ENCODE measurements at regions not wholly inside any gene's neighbourhood (a gene's known extent, or its start where the extent isn't known, plus 50 kb on each side); places are given as distances from the start of the nearest gene placed in this dataset.

DNA sequence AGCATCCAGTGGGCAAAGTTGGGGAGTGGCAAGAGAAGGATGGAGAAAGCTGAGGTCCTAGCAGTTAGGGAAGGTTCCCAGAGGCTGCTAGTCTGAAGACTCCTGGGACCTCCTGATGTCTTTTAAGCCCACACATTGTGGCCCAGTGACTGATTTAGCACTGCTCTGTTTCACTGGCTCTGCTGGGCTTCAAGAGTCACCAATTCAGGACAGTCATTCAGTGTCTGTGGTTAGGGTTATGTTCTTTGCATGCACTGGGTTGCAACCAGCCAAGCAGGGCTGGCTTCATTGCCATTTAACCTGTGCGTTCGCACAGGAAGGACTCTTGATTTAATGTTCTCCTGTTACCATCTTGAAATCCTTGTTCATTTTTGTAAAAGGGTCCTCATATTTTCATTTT lies 199.2 kb downstream of the ICOS start:
- no peak overlapping the region for H3K4me3 Mint-ChIP-seq (ENCODE audit: unreplicated experiment)
- Histone ChIP-seq H3K4me2 (ENCODE audit: low read length) (no peak overlapping the region), H3K4me1 (ENCODE audit: insufficient read depth, low read length) (no peaks in the 10 kb centered on the region), H3K27ac (ENCODE audit: low read depth, low read length) (no peak overlapping the region), H3K9me3 (ENCODE audit: insufficient read depth, low read depth, low read length) (no peaks in the 10 kb centered on the region), H3K36me3 (ENCODE audit: insufficient read depth, low read length) (no peaks in the 10 kb centered on the region), H3K9ac (ENCODE audit: low read length) (no peak overlapping the region), H2AFZ (ENCODE audit: low read depth, low read length) (no peak overlapping the region), H3K27me3 (ENCODE audit: insufficient read depth, low read length) (peaks cover 2% of the 10 kb centered on the region), H3K4me3 (ENCODE audit: insufficient read depth, low read depth, low read length) (no peak overlapping the region), H3K79me2 (ENCODE audit: insufficient read depth, low read length) (no peaks in the 10 kb centered on the region), H4K20me1 (ENCODE audit: insufficient read depth, low read length) (no peaks in the 10 kb centered on the region)
- no peaks in the 10 kb centered on the region for H3K36me3 Mint-ChIP-seq (ENCODE audit: low read depth, unreplicated experiment)
- TF ChIP-seq, protein P1, sequence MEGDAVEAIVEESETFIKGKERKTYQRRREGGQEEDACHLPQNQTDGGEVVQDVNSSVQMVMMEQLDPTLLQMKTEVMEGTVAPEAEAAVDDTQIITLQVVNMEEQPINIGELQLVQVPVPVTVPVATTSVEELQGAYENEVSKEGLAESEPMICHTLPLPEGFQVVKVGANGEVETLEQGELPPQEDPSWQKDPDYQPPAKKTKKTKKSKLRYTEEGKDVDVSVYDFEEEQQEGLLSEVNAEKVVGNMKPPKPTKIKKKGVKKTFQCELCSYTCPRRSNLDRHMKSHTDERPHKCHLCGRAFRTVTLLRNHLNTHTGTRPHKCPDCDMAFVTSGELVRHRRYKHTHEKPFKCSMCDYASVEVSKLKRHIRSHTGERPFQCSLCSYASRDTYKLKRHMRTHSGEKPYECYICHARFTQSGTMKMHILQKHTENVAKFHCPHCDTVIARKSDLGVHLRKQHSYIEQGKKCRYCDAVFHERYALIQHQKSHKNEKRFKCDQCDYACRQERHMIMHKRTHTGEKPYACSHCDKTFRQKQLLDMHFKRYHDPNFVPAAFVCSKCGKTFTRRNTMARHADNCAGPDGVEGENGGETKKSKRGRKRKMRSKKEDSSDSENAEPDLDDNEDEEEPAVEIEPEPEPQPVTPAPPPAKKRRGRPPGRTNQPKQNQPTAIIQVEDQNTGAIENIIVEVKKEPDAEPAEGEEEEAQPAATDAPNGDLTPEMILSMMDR (IDR thresholded peaks at IDR 0.05; ENCODE audit: insufficient read depth, low read depth, low read length): no peak
- no peak for TF ChIP-seq EZH2 (IDR thresholded peaks at IDR 0.05; ENCODE audit: insufficient read depth, low read length)
- no peak overlapping the region for H3K27ac Mint-ChIP-seq (ENCODE audit: unreplicated experiment)
- DNase-seq (ENCODE audit: low read depth) (no peak), FAIRE-seq (no peak)
- peaks cover 15% of the 10 kb centered on the region for H3K27me3 Mint-ChIP-seq (ENCODE audit: low read depth, unreplicated experiment)
- H3K9me3 Mint-ChIP-seq (ENCODE audit: unreplicated experiment): peaks cover 2% of the 10 kb centered on the region
- no peaks in the 10 kb centered on the region for H3K4me1 Mint-ChIP-seq (ENCODE audit: low read depth, unreplicated experiment)

DNA sequence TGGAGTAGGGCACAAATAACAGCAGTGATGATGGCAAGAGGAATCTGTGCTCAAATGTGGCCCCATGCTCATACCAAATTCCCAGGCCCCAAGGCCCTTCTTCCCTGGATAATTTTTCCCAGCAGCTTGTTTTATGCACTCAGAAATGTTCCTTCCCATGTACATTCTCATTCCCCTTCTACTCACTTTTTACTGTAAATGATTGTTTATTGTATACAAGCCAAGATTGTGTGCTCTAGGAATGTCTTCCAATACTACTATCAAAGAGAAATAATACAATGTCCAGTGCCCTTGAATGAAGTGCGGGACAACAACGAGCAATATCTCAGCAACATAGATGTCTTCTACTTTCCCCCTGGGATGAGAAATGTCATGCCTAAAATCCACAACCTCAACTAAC lies 201.6 kb downstream of the ICOS start:
- no peak overlapping the region for H3K9ac ChIP-seq (ENCODE audit: low read length)
- Mint-ChIP-seq H3K27ac (ENCODE audit: unreplicated experiment) (no peak overlapping the region), H3K4me1 (ENCODE audit: low read depth, unreplicated experiment) (no peaks in the 10 kb centered on the region), H3K27me3 (ENCODE audit: low read depth, unreplicated experiment) (peaks cover 21% of the 10 kb centered on the region), H3K4me3 (ENCODE audit: unreplicated experiment) (no peak overlapping the region), H3K36me3 (ENCODE audit: low read depth, unreplicated experiment) (no peaks in the 10 kb centered on the region), H3K9me3 (ENCODE audit: unreplicated experiment) (peaks cover 1% of the 10 kb centered on the region)
- H2AFZ ChIP-seq (ENCODE audit: low read depth, low read length): no peak overlapping the region
- H3K4me3 ChIP-seq (ENCODE audit: insufficient read depth, low read depth, low read length): no peak overlapping the region
- no peaks in the 10 kb centered on the region for H3K4me1 ChIP-seq (ENCODE audit: insufficient read depth, low read length)
- H3K4me2 ChIP-seq (ENCODE audit: low read length): no peak overlapping the region
- no peaks in the 10 kb centered on the region for H3K79me2 ChIP-seq (ENCODE audit: insufficient read depth, low read length)
- H4K20me1 ChIP-seq (ENCODE audit: insufficient read depth, low read length): no peaks in the 10 kb centered on the region
- peaks cover 8% of the 10 kb centered on the region for H3K27me3 ChIP-seq (ENCODE audit: insufficient read depth, low read length)
- DNase-seq (ENCODE audit: low read depth) (no peak), FAIRE-seq (no peak)
- no peaks in the 10 kb centered on the region for H3K36me3 ChIP-seq (ENCODE audit: insufficient read depth, low read length)
- no peaks in the 10 kb centered on the region for H3K9me3 ChIP-seq (ENCODE audit: insufficient read depth, low read depth, low read length)
- TF ChIP-seq EZH2 (IDR thresholded peaks at IDR 0.05; ENCODE audit: insufficient read depth, low read length): no peak
- TF ChIP-seq, protein P1 (IDR thresholded peaks at IDR 0.05; ENCODE audit: insufficient read depth, low read depth, low read length): no peak
- H3K27ac ChIP-seq (ENCODE audit: low read depth, low read length): no peak overlapping the region

DNA sequence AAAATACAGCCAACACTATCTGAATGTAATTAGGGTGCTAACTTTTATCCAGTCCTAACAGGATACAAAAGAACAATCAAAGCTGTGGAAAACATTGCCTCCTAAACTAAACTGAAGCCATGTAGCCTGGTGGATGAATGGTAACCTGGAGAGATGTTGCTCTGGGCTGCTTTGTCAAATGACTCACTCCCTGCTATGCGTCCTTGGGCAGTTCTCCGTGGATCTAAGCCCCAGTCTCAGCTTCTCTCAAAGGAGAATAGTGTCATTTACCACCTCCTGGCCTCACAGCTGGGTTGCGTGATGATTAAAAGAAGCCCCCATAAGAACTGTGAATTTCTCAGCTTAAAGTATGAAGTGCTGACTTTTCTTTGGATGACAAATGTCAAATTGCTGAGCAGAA lies 203.7 kb downstream of the ICOS start:
- Histone ChIP-seq H3K9ac (ENCODE audit: low read length) (no peak overlapping the region), H3K9me3 (ENCODE audit: insufficient read depth, low read depth, low read length) (no peaks in the 10 kb centered on the region), H3K79me2 (ENCODE audit: insufficient read depth, low read length) (no peaks in the 10 kb centered on the region), H3K27ac (ENCODE audit: low read depth, low read length) (no peak overlapping the region), H3K4me1 (ENCODE audit: insufficient read depth, low read length) (no peaks in the 10 kb centered on the region), H4K20me1 (ENCODE audit: insufficient read depth, low read length) (no peaks in the 10 kb centered on the region), H2AFZ (ENCODE audit: low read depth, low read length) (no peak overlapping the region), H3K36me3 (ENCODE audit: insufficient read depth, low read length) (no peaks in the 10 kb centered on the region), H3K27me3 (ENCODE audit: insufficient read depth, low read length) (peaks cover 13% of the 10 kb centered on the region), H3K4me2 (ENCODE audit: low read length) (no peak overlapping the region), H3K4me3 (ENCODE audit: insufficient read depth, low read depth, low read length) (no peak overlapping the region)
- peaks cover 19% of the 10 kb centered on the region for H3K27me3 Mint-ChIP-seq (ENCODE audit: low read depth, unreplicated experiment)
- FAIRE-seq (no peak), DNase-seq (ENCODE audit: low read depth) (no peak)
- no peaks in the 10 kb centered on the region for H3K4me1 Mint-ChIP-seq (ENCODE audit: low read depth, unreplicated experiment)
- no peak overlapping the region for H3K27ac Mint-ChIP-seq (ENCODE audit: unreplicated experiment)
- H3K4me3 Mint-ChIP-seq (ENCODE audit: unreplicated experiment): no peak overlapping the region
- no peaks in the 10 kb centered on the region for H3K36me3 Mint-ChIP-seq (ENCODE audit: low read depth, unreplicated experiment)
- TF ChIP-seq EZH2 (IDR thresholded peaks at IDR 0.05; ENCODE audit: insufficient read depth, low read length): no peak
- TF ChIP-seq, protein P1 (IDR thresholded peaks at IDR 0.05; ENCODE audit: insufficient read depth, low read depth, low read length): no peak
- H3K9me3 Mint-ChIP-seq (ENCODE audit: unreplicated experiment): peaks cover 1% of the 10 kb centered on the region
